NOMO-1 treated with DMSO at 0.1 percent for 48 hours (cell line): ENCODE measurements at regions not wholly inside any gene's neighbourhood (a gene's known extent, or its start where the extent isn't known, plus 50 kb on each side); places are given as distances from the start of the nearest gene placed in this dataset.

Source experiments
- DNase-seq: peaks from one replicate; lab custom pipeline; 2025; ENCODE audit not compliant: unreplicated experiment; lab: John Stamatoyannopoulos, UW

GRCh38 chr2:236887953-236888793, 197.5 kb upstream of the COPS8 start:
- no peak for DNase-seq

- DNase-seq = no peak
Measured at GRCh38 chr2:236888794-236889780, 196.6 kb upstream of the COPS8 start.

- DNase-seq = no peak
Measured at GRCh38 chr2:236889791-236890704, 195.6 kb upstream of the COPS8 start.

GRCh38 chr2:236892721-236893120, 193.0 kb upstream of the COPS8 start:
- DNase-seq = no peak

- no peak for DNase-seq
Measured at GRCh38 chr2:236894791-236895190, 190.9 kb upstream of the COPS8 start.

- DNase-seq = no peak
Measured at GRCh38 chr2:236895497-236895896, 190.2 kb upstream of the COPS8 start.

- no peak for DNase-seq
Measured at GRCh38 chr2:236896688-236897087, 189.0 kb upstream of the COPS8 start.

- no peak for DNase-seq
Measured at GRCh38 chr2:236899146-236899545, 186.5 kb upstream of the COPS8 start.

GRCh38 chr2:236899950-236900640, 185.6 kb upstream of the COPS8 start:
- no peak for DNase-seq

- no peak for DNase-seq
Measured at GRCh38 chr2:236901956-236902355, 183.7 kb upstream of the COPS8 start.

- DNase-seq = no peak
Measured at GRCh38 chr2:236903978-236904377, 181.7 kb upstream of the COPS8 start.

GRCh38 chr2:236904389-236905263, 181.1 kb upstream of the COPS8 start:
- DNase-seq = no peak

GRCh38 chr2:236905976-236906375, 179.7 kb upstream of the COPS8 start:
- no peak for DNase-seq

GRCh38 chr2:236908439-236909192, 177.1 kb upstream of the COPS8 start:
- DNase-seq = no peak

GRCh38 chr2:236909193-236909504, 176.5 kb upstream of the COPS8 start:
- DNase-seq = no peak

- no peak for DNase-seq
Measured at GRCh38 chr2:236909802-236910201, 175.9 kb upstream of the COPS8 start.

GRCh38 chr2:236910781-236911495, 174.8 kb upstream of the COPS8 start:
- DNase-seq = no peak
